ENCODE measurements at regions not wholly inside any gene's neighbourhood (a gene's known extent, or its start where the extent isn't known, plus 50 kb on each side); places are given as distances from the start of the nearest gene placed in this dataset.

GRCh38 chr2:116132833-116133232 is 1681.7 kb upstream of the DDX18 start:
- H3K14ac ChIP-seq (ENCODE audit: low read length): no peak overlapping the region
- H3K4ac ChIP-seq (ENCODE audit: low read depth, low read length): no peak overlapping the region
- no peak overlapping the region for H3K18ac ChIP-seq (ENCODE audit: low read length)
- no peak overlapping the region for H4K8ac ChIP-seq (ENCODE audit: low read depth, low read length)
- no peaks in the 10 kb centered on the region for H3K79me2 ChIP-seq (ENCODE audit: control insufficient read depth, insufficient read depth, low read length, poor library complexity)
- no peak overlapping the region for H2AFZ ChIP-seq (ENCODE audit: insufficient read depth, low read length, poor library complexity)
- H3K36me3 ChIP-seq (ENCODE audit: control insufficient read depth in 1 of 2, insufficient read depth in 2 of 2, low read length in 2 of 2): no peaks in the 10 kb centered on the region
- H2BK12ac ChIP-seq (ENCODE audit: low read length): no peak overlapping the region
- H3K4me2 ChIP-seq (ENCODE audit: low read length): no peak overlapping the region
- no peak overlapping the region for H3K4me3 ChIP-seq (ENCODE audit: low read depth, low read length)
- no peak overlapping the region for H3K23ac ChIP-seq (ENCODE audit: low read length)
- H3K9me3 ChIP-seq (ENCODE audit: insufficient read depth, low read depth, low read length): no peaks in the 10 kb centered on the region
- H2BK5ac ChIP-seq (ENCODE audit: low read depth, low read length, poor library complexity): no peak overlapping the region
- no peak overlapping the region for H3K27ac ChIP-seq (ENCODE audit: low read depth, low read length)
- no peak overlapping the region for H2BK120ac ChIP-seq (ENCODE audit: insufficient read depth, low read length, poor library complexity)
- H4K91ac ChIP-seq (ENCODE audit: low read depth, low read length): no peak overlapping the region
- H3K79me1 ChIP-seq (ENCODE audit: low read length): no peaks in the 10 kb centered on the region
- no CpG with 5 or more reads among the region's 10 CpGs for WGBS (ENCODE audit: extremely low coverage, insufficient coverage, insufficient read length)
- no peaks in the 10 kb centered on the region for H3K4me1 ChIP-seq (ENCODE audit: control insufficient read depth in 1 of 2, insufficient read depth in 2 of 2, low read length in 2 of 2)
- no peak overlapping the region for H3K9ac ChIP-seq (ENCODE audit: low read length)
- no peaks in the 10 kb centered on the region for H3K27me3 ChIP-seq (ENCODE audit: insufficient read depth, low read length)
- H4K12ac ChIP-seq (ENCODE audit: low read depth, low read length): no peak overlapping the region
- no peak overlapping the region for H2AK5ac ChIP-seq (ENCODE audit: low read length)
- no peak for DNase-seq

DNA sequence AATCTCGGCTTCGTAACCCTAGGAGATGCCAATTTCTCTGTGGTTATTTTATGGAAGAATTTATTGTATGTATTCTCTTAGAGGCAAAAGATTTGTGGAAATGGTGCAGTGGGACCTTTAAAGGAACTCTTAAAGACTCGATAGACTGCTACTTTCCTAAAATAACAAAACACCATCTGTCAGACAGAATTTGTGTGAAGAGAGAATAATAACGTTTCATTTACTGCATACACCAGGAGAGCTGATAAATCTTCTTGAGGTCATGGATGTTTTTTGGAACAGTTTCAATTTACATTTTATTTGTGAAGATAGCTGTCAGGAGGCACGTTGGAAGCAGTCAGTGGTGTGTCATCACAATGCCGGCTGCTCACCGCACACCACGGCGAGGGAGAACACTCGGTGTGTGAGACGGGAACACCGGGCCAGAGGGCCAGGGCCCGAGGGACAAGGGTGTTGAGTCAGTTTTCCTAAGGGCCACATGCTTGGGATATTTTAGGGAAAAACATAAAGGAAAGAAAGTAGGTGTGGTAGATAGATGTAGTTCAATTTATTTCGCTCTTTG is 1681.0 kb upstream of the DDX18 start:
- H2AK5ac ChIP-seq (ENCODE audit: low read length): no peak overlapping the region
- H4K12ac ChIP-seq (ENCODE audit: low read depth, low read length): peak overlapping the region; percentile 30
- H3K79me1 ChIP-seq (ENCODE audit: low read length): no peaks in the 10 kb centered on the region
- no peaks in the 10 kb centered on the region for H3K79me2 ChIP-seq (ENCODE audit: control insufficient read depth, insufficient read depth, low read length, poor library complexity)
- no peak overlapping the region for H2BK120ac ChIP-seq (ENCODE audit: insufficient read depth, low read length, poor library complexity)
- no peak overlapping the region for H3K18ac ChIP-seq (ENCODE audit: low read length)
- H4K8ac ChIP-seq (ENCODE audit: low read depth, low read length): peak overlapping the region; percentile 54
- no peak overlapping the region for H3K4me2 ChIP-seq (ENCODE audit: low read length)
- DNase-seq: peak in 1 of 2 donors; percentile 3
- no peak overlapping the region for H4K91ac ChIP-seq (ENCODE audit: low read depth, low read length)
- H3K9ac ChIP-seq (ENCODE audit: low read length): no peak overlapping the region
- no peak overlapping the region for H3K4ac ChIP-seq (ENCODE audit: low read depth, low read length)
- H3K9me3 ChIP-seq (ENCODE audit: insufficient read depth, low read depth, low read length): no peaks in the 10 kb centered on the region
- H3K14ac ChIP-seq (ENCODE audit: low read length): no peak overlapping the region
- no peaks in the 10 kb centered on the region for H3K27me3 ChIP-seq (ENCODE audit: insufficient read depth, low read length)
- no peak overlapping the region for H3K27ac ChIP-seq (ENCODE audit: low read depth, low read length)
- H2AFZ ChIP-seq (ENCODE audit: insufficient read depth, low read length, poor library complexity): no peak overlapping the region
- no peak overlapping the region for H2BK5ac ChIP-seq (ENCODE audit: low read depth, low read length, poor library complexity)
- no peak overlapping the region for H2BK12ac ChIP-seq (ENCODE audit: low read length)
- H3K4me1 ChIP-seq (ENCODE audit: control insufficient read depth in 1 of 2, insufficient read depth in 2 of 2, low read length in 2 of 2): no peaks in the 10 kb centered on the region
- H3K36me3 ChIP-seq (ENCODE audit: control insufficient read depth in 1 of 2, insufficient read depth in 2 of 2, low read length in 2 of 2): no peaks in the 10 kb centered on the region
- H3K4me3 ChIP-seq (ENCODE audit: low read depth, low read length): no peak overlapping the region
- WGBS (ENCODE audit: extremely low coverage, insufficient coverage, insufficient read length): no CpG with 5 or more reads among the region's 14 CpGs
- no peak overlapping the region for H3K23ac ChIP-seq (ENCODE audit: low read length)

GRCh38 chr2:116141891-116142474 is 1672.5 kb upstream of the DDX18 start:
- H3K9me3 ChIP-seq (ENCODE audit: insufficient read depth, low read depth, low read length): no peaks in the 10 kb centered on the region
- no peaks in the 10 kb centered on the region for H3K36me3 ChIP-seq (ENCODE audit: control insufficient read depth in 1 of 2, insufficient read depth in 2 of 2, low read length in 2 of 2)
- H2AFZ ChIP-seq (ENCODE audit: insufficient read depth, low read length, poor library complexity): no peak overlapping the region
- no peak overlapping the region for H3K4me2 ChIP-seq (ENCODE audit: low read length)
- H3K4me1 ChIP-seq (ENCODE audit: control insufficient read depth in 1 of 2, insufficient read depth in 2 of 2, low read length in 2 of 2): no peaks in the 10 kb centered on the region
- H3K9ac ChIP-seq (ENCODE audit: low read length): no peak overlapping the region
- no peak overlapping the region for H3K4me3 ChIP-seq (ENCODE audit: low read depth, low read length)
- no peaks in the 10 kb centered on the region for H3K79me1 ChIP-seq (ENCODE audit: low read length)
- H3K79me2 ChIP-seq (ENCODE audit: control insufficient read depth, insufficient read depth, low read length, poor library complexity): no peaks in the 10 kb centered on the region
- H2BK120ac ChIP-seq (ENCODE audit: insufficient read depth, low read length, poor library complexity): no peak overlapping the region
- DNase-seq: no peak
- no peak overlapping the region for H2AK5ac ChIP-seq (ENCODE audit: low read length)
- no peak overlapping the region for H3K14ac ChIP-seq (ENCODE audit: low read length)
- H3K23ac ChIP-seq (ENCODE audit: low read length): no peak overlapping the region
- no peak overlapping the region for H2BK12ac ChIP-seq (ENCODE audit: low read length)
- H2BK5ac ChIP-seq (ENCODE audit: low read depth, low read length, poor library complexity): no peak overlapping the region
- no peak overlapping the region for H3K4ac ChIP-seq (ENCODE audit: low read depth, low read length)
- no peak overlapping the region for H3K27ac ChIP-seq (ENCODE audit: low read depth, low read length)
- no peaks in the 10 kb centered on the region for H3K27me3 ChIP-seq (ENCODE audit: insufficient read depth, low read length)
- H4K91ac ChIP-seq (ENCODE audit: low read depth, low read length): no peak overlapping the region
- H4K12ac ChIP-seq (ENCODE audit: low read depth, low read length): no peak overlapping the region
- no peak overlapping the region for H4K8ac ChIP-seq (ENCODE audit: low read depth, low read length)
- no peak overlapping the region for H3K18ac ChIP-seq (ENCODE audit: low read length)
- no CpG with 5 or more reads among the region's 3 CpGs for WGBS (ENCODE audit: extremely low coverage, insufficient coverage, insufficient read length)

GRCh38 chr2:116142644-116143227 is 1671.8 kb upstream of the DDX18 start:
- Histone ChIP-seq H2BK120ac (ENCODE audit: insufficient read depth, low read length, poor library complexity) (no peak overlapping the region), H4K12ac (ENCODE audit: low read depth, low read length) (no peak overlapping the region), H3K14ac (ENCODE audit: low read length) (no peak overlapping the region), H3K18ac (ENCODE audit: low read length) (no peak overlapping the region), H3K79me1 (ENCODE audit: low read length) (no peaks in the 10 kb centered on the region), H3K4me1 (ENCODE audit: control insufficient read depth in 1 of 2, insufficient read depth in 2 of 2, low read length in 2 of 2) (no peaks in the 10 kb centered on the region), H4K8ac (ENCODE audit: low read depth, low read length) (no peak overlapping the region), H3K36me3 (ENCODE audit: control insufficient read depth in 1 of 2, insufficient read depth in 2 of 2, low read length in 2 of 2) (no peaks in the 10 kb centered on the region), H3K9me3 (ENCODE audit: insufficient read depth, low read depth, low read length) (no peaks in the 10 kb centered on the region), H3K27ac (ENCODE audit: low read depth, low read length) (no peak overlapping the region), H3K4ac (ENCODE audit: low read depth, low read length) (no peak overlapping the region), H3K4me2 (ENCODE audit: low read length) (no peak overlapping the region), H3K23ac (ENCODE audit: low read length) (no peak overlapping the region), H2AK5ac (ENCODE audit: low read length) (no peak overlapping the region), H3K9ac (ENCODE audit: low read length) (no peak overlapping the region), H2AFZ (ENCODE audit: insufficient read depth, low read length, poor library complexity) (no peak overlapping the region), H3K79me2 (ENCODE audit: control insufficient read depth, insufficient read depth, low read length, poor library complexity) (no peaks in the 10 kb centered on the region), H3K4me3 (ENCODE audit: low read depth, low read length) (no peak overlapping the region), H2BK5ac (ENCODE audit: low read depth, low read length, poor library complexity) (no peak overlapping the region), H4K91ac (ENCODE audit: low read depth, low read length) (no peak overlapping the region), H2BK12ac (ENCODE audit: low read length) (no peak overlapping the region), H3K27me3 (ENCODE audit: insufficient read depth, low read length) (no peaks in the 10 kb centered on the region)
- WGBS (ENCODE audit: extremely low coverage, insufficient coverage, insufficient read length): no CpG with 5 or more reads among the region's 8 CpGs
- no peak for DNase-seq

All from trophoblast cell (in vitro differentiated cells and primary cell).